ENCODE measurements at regions not wholly inside any gene's neighbourhood (a gene's known extent, or its start where the extent isn't known, plus 50 kb on each side); places are given as distances from the start of the nearest gene placed in this dataset.
"Not testable (repeated sequence)": the region's sequence is repeated elsewhere in the genome, so short reads cannot be mapped to it uniquely, and the experiment has no call there.

GRCh38 chr9:65384759-65385654 is 100.0 kb upstream of the FOXD4L5 start:
- H3K4me1 ChIP-seq (ENCODE audit: control insufficient read depth, insufficient read depth, low read length); H3K27ac ChIP-seq (ENCODE audit: low read length); DNase-seq; H3K36me3 ChIP-seq (ENCODE audit: control insufficient read depth, insufficient read depth, low read length); H3K27me3 ChIP-seq (ENCODE audit: control insufficient read depth, insufficient read depth, low read length); H3K4me3 ChIP-seq (ENCODE audit: low read length): not testable (repeated sequence)
- peaks cover 18% of the 10 kb centered on the region for H3K9me3 ChIP-seq (ENCODE audit: control insufficient read depth, low read depth, low read length)
- whole genome bisulfite sequencing (ENCODE audit: insufficient coverage, low lambda C conversion rate): no CpG with 5 or more reads among the region's 61 CpGs

- WGBS (ENCODE audit: insufficient coverage, low lambda C conversion rate): no CpG with 5 or more reads among the region's 11 CpGs
- DNase-seq: not testable (repeated sequence)
Observed at GRCh38 chr9:65384066-65384465, 99.1 kb upstream of the FOXD4L5 start.

GRCh38 chr9:65383646-65384045 is 98.6 kb upstream of the FOXD4L5 start:
- not testable (repeated sequence) for DNase-seq; H3K4me3 ChIP-seq (ENCODE audit: low read length)
- no CpG with 5 or more reads among the region's 20 CpGs for WGBS (ENCODE audit: insufficient coverage, low lambda C conversion rate)

More at GRCh38 chr9:65384066-65384465, 99.1 kb upstream of the FOXD4L5 start:
- H3K36me3 ChIP-seq (ENCODE audit: control insufficient read depth, insufficient read depth, low read length); H3K4me3 ChIP-seq (ENCODE audit: low read length); H3K27me3 ChIP-seq (ENCODE audit: control insufficient read depth, insufficient read depth, low read length); H3K4me1 ChIP-seq (ENCODE audit: control insufficient read depth, insufficient read depth, low read length); H3K27ac ChIP-seq (ENCODE audit: low read length): not testable (repeated sequence)
- H3K9me3 ChIP-seq (ENCODE audit: control insufficient read depth, low read depth, low read length): peaks cover 18% of the 10 kb centered on the region

GRCh38 chr9:65382701-65383318 is 97.8 kb upstream of the FOXD4L5 start:
- not testable (repeated sequence) for H3K27ac ChIP-seq (ENCODE audit: low read length); DNase-seq; H3K36me3 ChIP-seq (ENCODE audit: control insufficient read depth, insufficient read depth, low read length); H3K27me3 ChIP-seq (ENCODE audit: control insufficient read depth, insufficient read depth, low read length); H3K4me1 ChIP-seq (ENCODE audit: control insufficient read depth, insufficient read depth, low read length); H3K4me3 ChIP-seq (ENCODE audit: low read length)
- no CpG with 5 or more reads among the region's 38 CpGs for WGBS (ENCODE audit: insufficient coverage, low lambda C conversion rate)
- H3K9me3 ChIP-seq (ENCODE audit: control insufficient read depth, low read depth, low read length): peaks cover 18% of the 10 kb centered on the region

More at GRCh38 chr9:65383646-65384045, 98.6 kb upstream of the FOXD4L5 start:
- H3K9me3 ChIP-seq (ENCODE audit: control insufficient read depth, low read depth, low read length): peaks cover 18% of the 10 kb centered on the region
- not testable (repeated sequence) for H3K36me3 ChIP-seq (ENCODE audit: control insufficient read depth, insufficient read depth, low read length); H3K4me1 ChIP-seq (ENCODE audit: control insufficient read depth, insufficient read depth, low read length); H3K27me3 ChIP-seq (ENCODE audit: control insufficient read depth, insufficient read depth, low read length); H3K27ac ChIP-seq (ENCODE audit: low read length)
